Endothelial cell (in vitro differentiated cells): ENCODE measurements at regions not wholly inside any gene's neighbourhood (a gene's known extent, or its start where the extent isn't known, plus 50 kb on each side); places are given as distances from the start of the nearest gene placed in this dataset.

Source experiments
- DNase-seq: peaks from one replicate; pipeline ENCODE4 v3.0.0; 2021; ENCODE audit warnings: low spot score
- H3K27ac Mint-ChIP-seq: one replicate; pipeline ENCODE4 v1.8.0; 2021; ENCODE audit warnings: mixed read lengths, inconsistent platforms; ENCODE audit not compliant: unreplicated experiment
- H3K27me3 Mint-ChIP-seq: one replicate; pipeline ENCODE4 v1.8.0; 2021; ENCODE audit warnings: mild to moderate bottlenecking, moderate library complexity, mixed read lengths, inconsistent platforms; ENCODE audit not compliant: unreplicated experiment
- H3K36me3 Mint-ChIP-seq: one replicate; pipeline ENCODE4 v1.8.0; 2021; ENCODE audit warnings: mild to moderate bottlenecking, low read depth, mixed read lengths, inconsistent platforms; ENCODE audit not compliant: unreplicated experiment
- H3K4me1 Mint-ChIP-seq: one replicate; pipeline ENCODE4 v1.8.0; 2021; ENCODE audit warnings: mild to moderate bottlenecking, mixed read lengths, inconsistent platforms; ENCODE audit not compliant: unreplicated experiment
- H3K4me3 Mint-ChIP-seq: one replicate; pipeline ENCODE4 v1.8.0; 2021; ENCODE audit warnings: mild to moderate bottlenecking, mixed read lengths, inconsistent platforms; ENCODE audit not compliant: unreplicated experiment
- H3K9me3 Mint-ChIP-seq: one replicate; pipeline ENCODE4 v1.8.0; 2021; ENCODE audit warnings: mixed read lengths, inconsistent platforms; ENCODE audit not compliant: unreplicated experiment
- TF ChIP-seq, protein P1 (sequence below): fragments of 200-600 bp; sonication (generic); IDR thresholded peaks from one replicate; pipeline ENCODE4 v1.5.0; 2021; ENCODE audit warnings: antibody characterized with exemption; ENCODE audit not compliant: unreplicated experiment

DNA sequence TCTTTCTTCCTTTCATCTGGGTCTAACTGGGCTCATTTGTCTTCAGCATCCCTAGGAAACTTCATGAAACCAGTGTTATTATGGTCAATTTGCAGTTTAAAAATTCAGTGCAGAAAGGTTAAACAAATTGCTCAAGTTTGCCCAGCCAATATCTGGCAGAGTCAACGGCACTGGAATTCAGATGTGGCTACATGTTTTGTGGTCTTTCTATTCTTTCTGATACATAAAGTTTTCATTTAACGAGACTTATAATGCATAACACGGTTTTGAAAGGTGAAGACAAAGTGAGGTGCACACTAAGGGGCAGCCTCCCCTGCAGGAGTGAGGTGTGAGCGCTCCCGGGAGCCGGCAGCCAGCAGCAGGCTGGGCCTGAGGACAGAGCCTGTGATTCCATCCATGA, 164.6 kb downstream of the RTP5 start:
- Mint-ChIP-seq H3K36me3 (no peaks in the 10 kb centered on the region), H3K9me3 (no peaks in the 10 kb centered on the region), H3K27ac (no peak overlapping the region), H3K4me1 (no peaks in the 10 kb centered on the region), H3K27me3 (peaks cover 7% of the 10 kb centered on the region), H3K4me3 (no peak overlapping the region)
- TF ChIP-seq, protein P1, sequence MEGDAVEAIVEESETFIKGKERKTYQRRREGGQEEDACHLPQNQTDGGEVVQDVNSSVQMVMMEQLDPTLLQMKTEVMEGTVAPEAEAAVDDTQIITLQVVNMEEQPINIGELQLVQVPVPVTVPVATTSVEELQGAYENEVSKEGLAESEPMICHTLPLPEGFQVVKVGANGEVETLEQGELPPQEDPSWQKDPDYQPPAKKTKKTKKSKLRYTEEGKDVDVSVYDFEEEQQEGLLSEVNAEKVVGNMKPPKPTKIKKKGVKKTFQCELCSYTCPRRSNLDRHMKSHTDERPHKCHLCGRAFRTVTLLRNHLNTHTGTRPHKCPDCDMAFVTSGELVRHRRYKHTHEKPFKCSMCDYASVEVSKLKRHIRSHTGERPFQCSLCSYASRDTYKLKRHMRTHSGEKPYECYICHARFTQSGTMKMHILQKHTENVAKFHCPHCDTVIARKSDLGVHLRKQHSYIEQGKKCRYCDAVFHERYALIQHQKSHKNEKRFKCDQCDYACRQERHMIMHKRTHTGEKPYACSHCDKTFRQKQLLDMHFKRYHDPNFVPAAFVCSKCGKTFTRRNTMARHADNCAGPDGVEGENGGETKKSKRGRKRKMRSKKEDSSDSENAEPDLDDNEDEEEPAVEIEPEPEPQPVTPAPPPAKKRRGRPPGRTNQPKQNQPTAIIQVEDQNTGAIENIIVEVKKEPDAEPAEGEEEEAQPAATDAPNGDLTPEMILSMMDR, result no peak
- no peak for DNase-seq

GRCh38 chr2:242034996-242035814, 165.7 kb downstream of the RTP5 start:
- H3K9me3 Mint-ChIP-seq, result no peaks in the 10 kb centered on the region
- no peak overlapping the region for H3K4me3 Mint-ChIP-seq
- no peak overlapping the region for H3K27ac Mint-ChIP-seq
- peaks cover 8% of the 10 kb centered on the region for H3K27me3 Mint-ChIP-seq
- H3K4me1 Mint-ChIP-seq, result no peaks in the 10 kb centered on the region
- no peak for DNase-seq
- TF ChIP-seq, protein P1, result no peak
- no peaks in the 10 kb centered on the region for H3K36me3 Mint-ChIP-seq

DNA sequence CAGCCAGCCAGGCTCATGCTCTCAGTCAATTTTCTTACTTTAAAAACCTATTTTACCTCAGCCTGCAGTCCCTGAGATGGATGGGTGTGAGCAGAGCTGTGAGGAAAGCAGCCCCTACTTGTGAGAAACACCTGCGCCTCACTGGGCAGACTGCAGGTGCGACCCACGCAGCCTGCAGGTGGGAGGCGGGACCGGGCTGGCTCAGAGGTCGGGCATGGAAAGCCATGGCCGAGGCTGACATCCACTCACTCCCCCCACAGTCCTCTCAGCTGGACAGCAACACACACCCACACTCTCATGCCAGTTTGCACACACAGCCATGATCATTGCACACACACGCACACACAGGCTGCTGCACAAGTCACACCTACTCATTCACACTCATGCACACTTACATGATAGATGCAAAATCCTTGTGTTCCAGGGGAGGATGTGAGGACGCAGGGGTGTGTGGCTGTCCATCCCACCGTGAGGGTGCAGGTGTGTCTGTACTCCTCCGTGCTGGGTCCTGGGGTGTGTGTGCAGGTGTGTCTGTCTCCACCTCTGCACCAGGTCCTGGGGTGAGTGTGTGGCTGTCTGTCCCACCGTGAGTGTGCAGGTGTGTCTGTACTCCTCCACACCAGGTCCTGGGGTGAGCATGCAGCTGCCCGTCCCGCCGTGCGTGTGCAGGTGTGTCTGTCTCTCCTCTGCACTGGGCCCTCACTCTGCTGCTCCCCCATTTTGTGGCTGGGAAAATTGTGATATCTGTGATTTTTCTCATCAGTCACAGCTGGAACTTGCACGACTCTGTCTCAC, 166.5 kb downstream of the RTP5 start:
- no peaks in the 10 kb centered on the region for H3K4me1 Mint-ChIP-seq
- H3K9me3 Mint-ChIP-seq, result no peaks in the 10 kb centered on the region
- no peak for DNase-seq
- no peak overlapping the region for H3K4me3 Mint-ChIP-seq
- no peaks in the 10 kb centered on the region for H3K36me3 Mint-ChIP-seq
- TF ChIP-seq, protein P1, result no peak
- no peak overlapping the region for H3K27ac Mint-ChIP-seq
- peaks cover 8% of the 10 kb centered on the region for H3K27me3 Mint-ChIP-seq

GRCh38 chr2:242036653-242036950, 167.1 kb downstream of the RTP5 start:
- no peak for DNase-seq
- no peaks in the 10 kb centered on the region for H3K4me1 Mint-ChIP-seq
- TF ChIP-seq, protein P1, result no peak
- H3K9me3 Mint-ChIP-seq, result no peaks in the 10 kb centered on the region
- H3K27me3 Mint-ChIP-seq, result peaks cover 12% of the 10 kb centered on the region
- no peak overlapping the region for H3K27ac Mint-ChIP-seq
- no peaks in the 10 kb centered on the region for H3K36me3 Mint-ChIP-seq
- H3K4me3 Mint-ChIP-seq, result no peak overlapping the region
